Astrocyte (in vitro differentiated cells and primary cell): ENCODE measurements at regions not wholly inside any gene's neighbourhood (a gene's known extent, or its start where the extent isn't known, plus 50 kb on each side); places are given as distances from the start of the nearest gene placed in this dataset.

Experiments
- DNase-seq: peaks from one replicate; pipeline ENCODE4 v3.0.0-alpha.2; 2010; ENCODE audit warnings: low read depth
- FAIRE-seq: peaks from 2 replicates; lab custom pipeline; 2011; peaks lifted over from hg19 to GRCh38; lab: Jason Lieb, UNC
- H2AFZ ChIP-seq: 2 replicates; pipeline ENCODE4 v1.6.0; 2012; ENCODE audit warnings: low read depth, low read length, inconsistent platforms
- H3K27ac ChIP-seq: 2 replicates; pipeline ENCODE4 v1.5.1; 2011; ENCODE audit warnings: low read depth, low read length, inconsistent platforms
- H3K27me3 ChIP-seq: 2 replicates; pipeline ENCODE4 v1.6.0; 2011; ENCODE audit warnings: low read length, inconsistent platforms; ENCODE audit not compliant: insufficient read depth
- H3K36me3 ChIP-seq: 2 replicates; pipeline ENCODE4 v1.5.1; 2011; ENCODE audit warnings: low read length, inconsistent platforms; ENCODE audit not compliant: insufficient read depth
- H3K4me1 ChIP-seq: 2 replicates; pipeline ENCODE4 v1.5.1; 2011; ENCODE audit warnings: low read length, inconsistent platforms; ENCODE audit not compliant: insufficient read depth
- H3K4me2 ChIP-seq: 2 replicates; pipeline ENCODE4 v1.6.0; 2012; ENCODE audit warnings: low read length, inconsistent platforms
- H3K4me3 ChIP-seq: 2 replicates; pipeline ENCODE4 v1.5.1; 2011; ENCODE audit warnings: low read depth, mild to moderate bottlenecking, low read length, inconsistent platforms; ENCODE audit not compliant: insufficient read depth
- H3K79me2 ChIP-seq: 2 replicates; pipeline ENCODE4 v1.6.0; 2012; ENCODE audit warnings: mild to moderate bottlenecking, low read length, inconsistent platforms; ENCODE audit not compliant: insufficient read depth
- H3K9ac ChIP-seq: 2 replicates; pipeline ENCODE4 v1.6.0; 2012; ENCODE audit warnings: mild to moderate bottlenecking, low read length, inconsistent platforms
- H3K9me3 ChIP-seq: 2 replicates; pipeline ENCODE4 v1.5.1; 2012; ENCODE audit warnings: low read depth, mild to moderate bottlenecking, low read length, inconsistent platforms; ENCODE audit not compliant: insufficient read depth
- H4K20me1 ChIP-seq: 2 replicates; pipeline ENCODE4 v1.6.0; 2012; ENCODE audit warnings: low read length, inconsistent platforms; ENCODE audit not compliant: insufficient read depth
- H3K27ac Mint-ChIP-seq: one replicate; pipeline ENCODE4 v1.8.0; 2021; ENCODE audit warnings: mild to moderate bottlenecking, mixed read lengths; ENCODE audit not compliant: unreplicated experiment
- H3K27me3 Mint-ChIP-seq: one replicate; pipeline ENCODE4 v1.8.0; 2021; ENCODE audit warnings: low read depth, mixed read lengths; ENCODE audit not compliant: unreplicated experiment
- H3K36me3 Mint-ChIP-seq: one replicate; pipeline ENCODE4 v1.8.0; 2021; ENCODE audit warnings: low read depth, mixed read lengths; ENCODE audit not compliant: unreplicated experiment
- H3K4me1 Mint-ChIP-seq: one replicate; pipeline ENCODE4 v1.8.0; 2021; ENCODE audit warnings: low read depth, mixed read lengths; ENCODE audit not compliant: unreplicated experiment
- H3K4me3 Mint-ChIP-seq: one replicate; pipeline ENCODE4 v1.8.0; 2021; ENCODE audit warnings: mild to moderate bottlenecking, moderate library complexity, mixed read lengths; ENCODE audit not compliant: unreplicated experiment
- H3K9me3 Mint-ChIP-seq: one replicate; pipeline ENCODE4 v1.8.0; 2021; ENCODE audit warnings: mild to moderate bottlenecking, mixed read lengths; ENCODE audit not compliant: unreplicated experiment
- EZH2 ChIP-seq: IDR thresholded peaks from 2 replicates; pipeline ENCODE4 v1.6.1; 2012; ENCODE audit warnings: mild to moderate bottlenecking, low read length, inconsistent platforms; ENCODE audit not compliant: insufficient read depth
- TF ChIP-seq, protein P1 (sequence below): IDR thresholded peaks from 2 replicates; pipeline ENCODE4 v1.5.1; 2011; ENCODE audit warnings: low read depth, mild to moderate bottlenecking, inconsistent platforms, low read length, moderate library complexity; ENCODE audit not compliant: insufficient read depth

DNA sequence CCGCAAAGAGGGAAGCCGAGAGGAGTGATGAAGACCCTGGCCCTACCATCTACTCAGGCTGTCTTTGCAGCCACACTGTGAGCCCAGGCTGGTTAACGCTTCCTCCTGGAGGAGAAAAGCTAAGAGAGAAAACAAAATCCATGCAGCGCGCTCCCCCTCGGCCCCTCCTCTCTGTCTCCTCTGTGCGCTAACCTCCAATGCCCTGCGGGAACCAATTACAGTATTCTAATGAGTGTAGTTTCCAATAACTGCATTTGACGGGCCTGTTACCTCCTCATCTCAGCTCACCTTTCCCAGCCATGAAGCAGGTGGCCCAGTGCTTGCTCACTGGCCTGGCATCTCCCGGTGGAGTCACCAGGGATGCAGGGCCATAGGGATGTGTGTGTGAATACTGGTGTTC lies 565.5 kb downstream of the EBF1 start:
- peaks cover 36% of the 10 kb centered on the region for H3K27me3 Mint-ChIP-seq
- no peak for DNase-seq
- Histone ChIP-seq H3K27ac (no peak overlapping the region), H3K4me3 (no peak overlapping the region), H3K9me3 (no peaks in the 10 kb centered on the region), H4K20me1 (no peaks in the 10 kb centered on the region), H3K9ac (no peak overlapping the region), H3K79me2 (no peaks in the 10 kb centered on the region), H3K27me3 (peaks cover 8% of the 10 kb centered on the region), H3K36me3 (no peaks in the 10 kb centered on the region), H2AFZ (no peak overlapping the region), H3K4me1 (no peaks in the 10 kb centered on the region), H3K4me2 (no peak overlapping the region)
- no peak overlapping the region for H3K4me3 Mint-ChIP-seq
- no peaks in the 10 kb centered on the region for H3K9me3 Mint-ChIP-seq
- TF ChIP-seq EZH2: no peak
- TF ChIP-seq, protein P1, sequence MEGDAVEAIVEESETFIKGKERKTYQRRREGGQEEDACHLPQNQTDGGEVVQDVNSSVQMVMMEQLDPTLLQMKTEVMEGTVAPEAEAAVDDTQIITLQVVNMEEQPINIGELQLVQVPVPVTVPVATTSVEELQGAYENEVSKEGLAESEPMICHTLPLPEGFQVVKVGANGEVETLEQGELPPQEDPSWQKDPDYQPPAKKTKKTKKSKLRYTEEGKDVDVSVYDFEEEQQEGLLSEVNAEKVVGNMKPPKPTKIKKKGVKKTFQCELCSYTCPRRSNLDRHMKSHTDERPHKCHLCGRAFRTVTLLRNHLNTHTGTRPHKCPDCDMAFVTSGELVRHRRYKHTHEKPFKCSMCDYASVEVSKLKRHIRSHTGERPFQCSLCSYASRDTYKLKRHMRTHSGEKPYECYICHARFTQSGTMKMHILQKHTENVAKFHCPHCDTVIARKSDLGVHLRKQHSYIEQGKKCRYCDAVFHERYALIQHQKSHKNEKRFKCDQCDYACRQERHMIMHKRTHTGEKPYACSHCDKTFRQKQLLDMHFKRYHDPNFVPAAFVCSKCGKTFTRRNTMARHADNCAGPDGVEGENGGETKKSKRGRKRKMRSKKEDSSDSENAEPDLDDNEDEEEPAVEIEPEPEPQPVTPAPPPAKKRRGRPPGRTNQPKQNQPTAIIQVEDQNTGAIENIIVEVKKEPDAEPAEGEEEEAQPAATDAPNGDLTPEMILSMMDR: no peak
- no peaks in the 10 kb centered on the region for H3K36me3 Mint-ChIP-seq
- no peak overlapping the region for H3K27ac Mint-ChIP-seq
- no peak for FAIRE-seq
- peaks cover 4% of the 10 kb centered on the region for H3K4me1 Mint-ChIP-seq

DNA sequence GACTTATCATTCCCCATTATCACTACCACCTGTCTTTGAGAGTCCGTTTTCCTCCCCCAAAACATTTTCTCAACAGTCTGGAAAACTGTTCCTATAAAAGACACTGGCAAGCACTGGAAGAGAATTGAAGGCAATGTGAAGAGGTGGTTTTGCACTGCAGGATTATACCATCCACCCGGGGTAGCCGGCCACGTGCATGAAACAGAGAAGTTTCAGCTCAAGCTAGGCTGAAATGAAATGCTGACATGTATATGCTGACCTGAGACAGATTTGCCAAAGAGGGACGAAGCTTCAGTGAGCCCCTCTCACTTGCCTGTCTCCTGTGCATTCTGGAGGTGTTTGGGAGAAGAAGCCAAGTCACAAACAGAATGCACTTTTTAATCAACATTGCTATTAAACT lies 567.0 kb downstream of the EBF1 start:
- Histone ChIP-seq H3K27me3 (peaks cover 7% of the 10 kb centered on the region), H3K4me3 (no peak overlapping the region), H3K4me2 (no peak overlapping the region), H2AFZ (no peak overlapping the region), H3K9me3 (no peaks in the 10 kb centered on the region), H4K20me1 (no peaks in the 10 kb centered on the region), H3K79me2 (no peaks in the 10 kb centered on the region), H3K9ac (no peak overlapping the region), H3K36me3 (no peaks in the 10 kb centered on the region), H3K4me1 (no peaks in the 10 kb centered on the region), H3K27ac (no peak overlapping the region)
- H3K36me3 Mint-ChIP-seq: no peaks in the 10 kb centered on the region
- DNase-seq: no peak
- H3K27ac Mint-ChIP-seq: no peak overlapping the region
- H3K9me3 Mint-ChIP-seq: no peaks in the 10 kb centered on the region
- peaks cover 36% of the 10 kb centered on the region for H3K27me3 Mint-ChIP-seq
- no peak for TF ChIP-seq EZH2
- TF ChIP-seq, protein P1: no peak
- peaks cover 4% of the 10 kb centered on the region for H3K4me1 Mint-ChIP-seq
- no peak for FAIRE-seq
- no peak overlapping the region for H3K4me3 Mint-ChIP-seq

DNA sequence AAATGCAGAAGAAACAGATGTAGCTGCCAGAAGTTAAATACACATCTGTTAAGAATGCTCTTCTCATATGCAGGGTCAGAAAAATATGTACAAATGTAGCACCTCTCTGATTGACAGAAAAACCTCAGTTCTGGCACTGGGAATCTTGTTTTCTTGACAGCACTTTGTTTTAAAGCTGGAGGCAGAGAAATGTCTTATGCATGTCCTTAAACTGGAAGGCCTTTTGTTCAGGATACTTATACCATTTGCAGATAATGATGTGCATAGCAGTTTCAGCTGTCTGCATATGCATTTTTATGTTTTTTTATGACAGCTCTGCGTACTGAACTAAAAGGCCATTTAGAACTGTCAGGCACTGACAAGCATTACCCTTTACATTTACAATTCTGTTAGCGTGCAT lies 567.9 kb downstream of the EBF1 start:
- TF ChIP-seq, protein P1: no peak
- TF ChIP-seq EZH2: no peak
- no peaks in the 10 kb centered on the region for H3K9me3 Mint-ChIP-seq
- H3K4me3 Mint-ChIP-seq: no peak overlapping the region
- H3K27ac Mint-ChIP-seq: no peak overlapping the region
- H3K36me3 ChIP-seq: no peaks in the 10 kb centered on the region
- H3K79me2 ChIP-seq: no peaks in the 10 kb centered on the region
- H3K9me3 ChIP-seq: no peaks in the 10 kb centered on the region
- H3K9ac ChIP-seq: no peak overlapping the region
- no peak for DNase-seq
- no peaks in the 10 kb centered on the region for H3K4me1 ChIP-seq
- no peak overlapping the region for H3K4me2 ChIP-seq
- H2AFZ ChIP-seq: no peak overlapping the region
- H3K4me1 Mint-ChIP-seq: peaks cover 4% of the 10 kb centered on the region
- H3K27ac ChIP-seq: no peak overlapping the region
- no peak overlapping the region for H3K4me3 ChIP-seq
- peaks cover 6% of the 10 kb centered on the region for H3K27me3 ChIP-seq
- peaks cover 29% of the 10 kb centered on the region for H3K27me3 Mint-ChIP-seq
- no peak for FAIRE-seq
- H3K36me3 Mint-ChIP-seq: no peaks in the 10 kb centered on the region
- H4K20me1 ChIP-seq: no peaks in the 10 kb centered on the region
